ENCODE measurements at regions not wholly inside any gene's neighbourhood (a gene's known extent, or its start where the extent isn't known, plus 50 kb on each side); places are given as distances from the start of the nearest gene placed in this dataset.
"Not testable (repeated sequence)": the region's sequence is repeated elsewhere in the genome, so short reads cannot be mapped to it uniquely, and the experiment has no call there.

GRCh38 chr20:58040447-58041290, 187.8 kb downstream of the ANKRD60 start:
- no peak for DNase-seq

DNA sequence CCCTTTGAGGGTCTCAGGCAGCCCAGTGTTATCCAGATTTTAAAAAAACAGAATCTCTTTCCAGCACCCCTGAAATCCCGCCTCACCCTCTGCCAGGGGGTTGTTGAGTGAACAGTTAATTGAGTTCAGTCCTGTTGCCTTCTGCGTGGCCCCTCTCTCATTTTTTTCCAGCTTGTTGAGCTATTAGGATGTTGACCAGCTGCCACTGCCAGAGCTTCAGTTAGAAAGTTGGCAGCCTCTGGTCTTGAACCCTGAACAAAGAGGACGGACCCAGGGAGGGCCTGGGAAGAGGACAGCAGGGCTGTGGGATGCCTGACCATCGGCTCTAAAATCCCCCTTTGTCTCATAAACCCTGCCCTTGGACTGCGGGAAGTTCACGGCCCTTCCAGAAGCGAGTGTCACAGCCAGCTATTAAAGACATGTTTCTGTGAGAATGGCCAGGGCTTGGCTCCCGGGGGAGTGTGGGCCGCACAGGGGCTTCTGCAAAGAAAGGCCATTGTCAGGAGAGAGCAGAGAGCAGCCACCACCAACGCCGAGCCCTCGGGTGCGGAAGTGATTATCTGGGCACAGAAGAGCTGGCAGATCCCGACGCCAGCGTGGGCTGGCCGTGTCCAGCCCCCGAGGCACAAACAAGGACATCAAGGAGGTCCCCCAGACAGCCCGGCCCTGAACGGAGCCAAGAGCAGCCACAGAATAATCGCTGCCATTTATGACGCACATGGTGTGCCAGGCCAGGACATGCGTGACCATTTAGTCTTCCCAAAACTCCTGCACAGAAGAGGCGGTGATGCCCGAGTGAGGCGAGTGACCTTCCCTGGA, 189.0 kb downstream of the ANKRD60 start:
- DNase-seq, result no peak

- no peak for DNase-seq
Measured at GRCh38 chr20:58038123-58038654, 190.3 kb downstream of the ANKRD60 start.

DNA sequence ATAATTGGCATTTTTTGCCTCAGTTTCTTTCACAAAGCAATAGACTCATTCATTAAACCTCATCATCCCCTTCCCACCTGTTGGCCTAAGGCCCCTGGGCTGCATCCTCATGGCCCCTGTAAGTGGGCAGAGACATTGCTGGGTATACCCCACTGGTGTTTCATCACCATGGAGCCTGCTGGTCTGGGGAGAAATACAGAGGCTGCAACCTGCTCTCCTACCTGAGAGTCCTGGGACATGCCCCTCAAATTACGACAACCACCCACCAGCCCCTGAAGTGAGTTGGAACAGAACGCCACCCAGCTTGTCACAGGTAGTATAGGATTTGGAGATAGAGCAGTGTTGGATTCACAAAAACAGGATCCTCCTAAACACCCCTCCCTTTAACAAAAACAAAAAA, 190.8 kb downstream of the ANKRD60 start:
- DNase-seq, result no peak

GRCh38 chr20:58033026-58033536, 195.4 kb downstream of the ANKRD60 start:
- no peak for DNase-seq

- DNase-seq, result no peak
Measured at GRCh38 chr20:58032599-58032998, 195.9 kb downstream of the ANKRD60 start.

DNA sequence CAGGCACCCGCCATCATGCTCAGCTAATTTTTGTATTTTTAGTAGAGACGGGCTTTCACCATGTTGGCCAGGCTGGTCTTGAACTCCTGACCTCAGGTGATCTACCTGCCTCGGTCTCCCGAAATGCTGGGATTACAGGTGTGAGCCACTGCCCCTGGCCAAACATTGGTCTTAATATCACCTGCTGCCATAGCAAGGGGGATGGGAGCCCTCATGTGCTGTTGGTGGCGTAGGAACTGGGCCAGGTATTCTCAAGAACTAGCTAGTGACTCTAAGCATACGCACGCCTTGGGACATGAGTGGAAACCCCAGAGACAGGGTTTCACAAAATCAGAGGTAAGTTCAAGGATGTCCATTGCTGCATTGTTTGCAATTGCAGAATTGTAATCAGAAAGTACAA, 197.1 kb downstream of the ANKRD60 start:
- not testable (repeated sequence) for DNase-seq

GRCh38 chr20:58028123-58028522, 200.3 kb downstream of the ANKRD60 start:
- DNase-seq, result no peak

- no peak for DNase-seq
Measured at GRCh38 chr20:58026361-58026760, 202.1 kb downstream of the ANKRD60 start.

- no peak for DNase-seq
Measured at GRCh38 chr20:58025233-58025632, 203.2 kb downstream of the ANKRD60 start.

- no peak for DNase-seq
Measured at GRCh38 chr20:58024241-58024721, 204.2 kb downstream of the ANKRD60 start.

- DNase-seq, result no peak
Measured at GRCh38 chr20:58023781-58024180, 204.7 kb downstream of the ANKRD60 start.

DNA sequence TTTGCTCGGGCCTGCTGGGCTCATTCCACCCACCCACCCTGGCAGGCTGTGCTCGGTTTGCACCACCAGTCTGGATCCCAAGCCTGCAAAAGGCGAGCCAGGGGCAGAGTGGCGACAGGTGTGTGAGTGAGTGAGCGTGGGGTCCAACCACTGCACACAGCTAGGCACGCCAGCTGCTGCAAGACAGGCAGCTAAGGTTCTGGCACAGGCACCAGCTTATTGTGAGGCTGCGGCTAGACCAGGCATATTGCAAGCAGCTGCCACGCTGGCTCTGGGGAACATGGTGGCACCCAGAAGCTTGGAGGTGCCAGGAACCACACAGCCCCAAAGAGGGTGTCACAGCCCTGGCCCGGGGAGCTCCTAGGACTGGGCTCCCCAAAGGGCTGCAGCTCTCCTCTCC, 205.1 kb downstream of the ANKRD60 start:
- DNase-seq, result no peak

GRCh38 chr20:58022711-58023110, 205.7 kb downstream of the ANKRD60 start:
- no peak for DNase-seq

GRCh38 chr20:58021481-58021880, 207.0 kb downstream of the ANKRD60 start:
- DNase-seq, result no peak

GRCh38 chr20:58020656-58021454, 207.6 kb downstream of the ANKRD60 start:
- DNase-seq, result no peak

DNA sequence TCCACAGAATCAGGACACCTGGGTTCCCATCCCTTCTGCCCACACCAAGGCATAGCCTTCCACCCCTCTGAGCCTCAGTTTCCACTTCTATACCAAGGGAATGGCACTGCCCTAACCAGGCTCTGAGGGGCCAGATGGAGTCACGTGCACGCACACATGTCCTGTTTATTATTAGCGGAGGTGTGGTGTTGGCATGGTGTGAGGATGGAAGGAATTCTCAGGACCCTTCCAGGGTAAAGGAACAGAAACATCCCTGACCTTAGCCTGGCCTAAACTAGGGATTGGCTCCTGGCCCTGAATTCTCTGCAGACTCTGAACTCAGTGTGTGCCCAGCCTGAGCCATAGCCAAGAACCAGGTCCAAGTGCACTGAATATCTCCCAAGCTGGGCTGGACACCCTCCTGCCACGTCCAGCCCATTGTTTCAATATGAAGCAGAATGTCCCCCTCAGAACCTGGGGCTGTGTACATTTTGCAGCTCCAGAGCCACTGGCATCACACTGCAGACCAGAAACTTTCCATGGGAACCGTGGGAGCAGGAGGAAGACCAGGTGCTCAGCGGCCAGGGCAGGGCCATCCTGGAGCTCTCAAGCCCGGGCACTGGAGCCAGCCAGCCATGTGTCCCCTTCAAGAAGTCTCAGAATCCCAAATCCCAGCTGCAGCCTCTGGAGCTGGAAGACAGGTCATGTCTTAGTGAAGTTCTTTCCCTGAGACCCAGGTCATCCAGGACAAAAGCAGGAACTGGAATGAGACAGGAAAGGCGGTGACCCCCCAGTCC, 208.4 kb downstream of the ANKRD60 start:
- DNase-seq, result no peak

GRCh38 chr20:58019027-58019849, 209.2 kb downstream of the ANKRD60 start:
- no peak for DNase-seq

DNA sequence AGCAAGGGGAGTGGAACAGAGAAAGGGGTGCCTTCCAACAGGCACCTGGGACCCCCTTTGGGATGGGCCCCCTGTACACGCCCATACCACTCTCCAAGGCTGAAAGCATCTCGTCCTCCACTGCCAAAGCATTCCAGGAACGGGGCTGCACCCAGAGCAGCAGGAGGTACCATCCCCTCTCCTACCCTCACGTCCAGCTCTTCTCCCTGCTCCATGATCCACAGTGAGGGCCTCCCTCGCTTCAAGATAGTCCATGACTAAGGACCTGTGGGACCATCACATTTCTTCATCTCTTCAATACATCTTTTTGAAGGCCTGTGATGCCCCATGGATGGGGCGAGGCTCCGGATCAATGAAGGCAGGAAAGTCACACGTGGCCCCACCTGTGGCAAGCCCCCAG, 209.9 kb downstream of the ANKRD60 start:
- DNase-seq, result no peak

- no peak for DNase-seq
Measured at GRCh38 chr20:58017970-58018530, 210.4 kb downstream of the ANKRD60 start.

Data from left kidney (tissue), 1 donor.